Left renal pelvis (tissue), 4 donors: ENCODE measurements at regions not wholly inside any gene's neighbourhood (a gene's known extent, or its start where the extent isn't known, plus 50 kb on each side); places are given as distances from the start of the nearest gene placed in this dataset.

Experiments
- DNase-seq, 4 donors: peaks; one replicate each; pipeline ENCODE4 v3.0.0-alpha.2; 2013; ENCODE audit warnings: low read depth in 4 of 4, low spot score in 3 of 4

DNA sequence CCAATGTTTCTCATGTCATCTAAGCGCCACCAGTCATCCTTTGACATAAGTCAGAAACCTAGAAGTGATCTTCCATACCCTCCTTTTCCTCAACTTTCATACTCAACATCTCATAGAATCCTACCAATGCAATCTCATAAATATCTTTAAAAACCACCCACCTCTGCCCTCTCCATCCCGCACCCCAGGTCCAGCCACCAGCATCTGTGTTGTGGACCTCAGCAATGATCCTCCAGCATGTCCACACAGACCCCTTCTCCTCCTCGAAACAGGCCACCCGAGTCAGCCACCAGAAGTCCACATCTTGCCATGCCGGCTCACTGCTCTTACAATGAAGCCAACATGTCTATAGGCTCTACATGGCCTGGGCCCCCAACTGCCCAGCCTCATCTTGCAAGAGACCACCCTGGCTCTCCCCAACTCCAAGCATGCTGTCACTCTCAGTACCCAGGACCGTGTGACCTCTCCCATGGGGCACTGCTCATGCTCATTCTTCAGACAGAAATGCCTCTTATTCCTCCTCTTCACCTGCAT, 636.7 kb upstream of the ID2 start:
- DNase-seq, result no peak

DNA sequence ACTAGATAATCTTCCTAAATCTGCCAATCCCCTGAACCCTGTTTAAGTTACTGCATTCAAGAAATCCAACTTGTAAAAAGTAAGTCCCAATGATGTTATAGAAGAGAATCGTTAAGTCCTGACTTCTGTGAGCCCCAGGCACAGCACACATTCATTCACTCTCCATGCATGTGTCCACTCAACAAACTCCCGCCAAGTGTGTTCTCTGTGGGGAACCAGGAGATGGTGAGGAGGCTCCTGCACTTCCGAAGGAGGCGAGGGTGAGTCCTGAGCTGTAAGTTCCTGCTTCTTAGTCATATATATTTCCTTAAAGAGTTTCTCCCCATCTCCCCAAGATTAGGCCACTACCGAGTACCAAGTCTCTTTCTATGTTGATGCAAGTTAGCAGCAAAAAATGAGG, 635.0 kb upstream of the ID2 start:
- no peak for DNase-seq

DNA sequence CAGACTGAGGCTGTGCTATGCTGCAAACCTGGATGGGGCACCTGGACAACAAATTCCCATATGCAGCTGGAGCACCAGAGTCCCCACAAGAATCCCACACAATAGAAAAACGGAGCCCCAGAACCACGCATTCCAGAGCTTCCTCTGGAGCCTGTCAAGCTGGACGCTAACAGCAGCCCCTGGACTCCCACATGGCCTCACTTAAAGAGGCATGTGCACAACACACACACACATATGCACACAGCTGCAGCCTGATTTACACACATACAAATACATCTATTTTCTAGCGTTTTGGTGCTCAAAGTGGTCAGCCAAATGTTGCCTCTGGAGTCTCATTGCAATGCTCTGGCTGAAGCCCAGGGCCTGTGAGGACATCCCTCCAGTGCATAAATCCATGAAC, 632.7 kb upstream of the ID2 start:
- peak; percentile 19 to 45 (median 35) for DNase-seq

DNA sequence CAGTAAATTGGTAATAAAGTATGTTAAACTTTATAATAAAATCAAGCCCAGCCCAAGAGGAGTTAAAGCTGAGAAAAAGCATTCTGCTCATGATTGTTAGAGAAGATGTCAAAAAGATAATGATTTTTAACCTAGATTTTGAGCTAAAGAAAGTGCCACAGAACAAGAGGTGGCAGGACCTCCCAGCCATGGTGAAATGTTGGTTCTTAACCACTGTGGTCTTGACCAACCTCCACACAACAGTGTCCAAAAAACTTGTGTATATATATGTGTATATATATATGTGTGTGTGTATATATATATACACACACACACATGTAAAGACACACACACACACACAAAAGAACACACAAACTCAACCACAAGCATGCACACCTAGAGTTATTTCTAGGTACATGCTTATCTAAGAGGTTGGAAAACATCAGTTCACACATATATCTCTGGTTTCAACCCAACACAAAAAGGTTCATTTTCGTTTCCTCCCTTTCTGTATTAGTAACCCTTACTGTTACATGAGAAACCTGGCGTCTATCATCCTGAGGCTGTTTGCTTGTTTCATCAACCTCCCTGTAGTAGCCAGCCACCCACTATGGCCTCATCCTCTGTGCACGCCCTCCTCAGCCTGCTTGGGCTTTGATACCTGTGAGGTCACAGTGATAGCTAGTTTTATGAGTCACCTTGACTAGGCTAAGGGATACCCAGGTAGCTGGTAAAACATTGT, 631.8 kb upstream of the ID2 start:
- no peak for DNase-seq

DNA sequence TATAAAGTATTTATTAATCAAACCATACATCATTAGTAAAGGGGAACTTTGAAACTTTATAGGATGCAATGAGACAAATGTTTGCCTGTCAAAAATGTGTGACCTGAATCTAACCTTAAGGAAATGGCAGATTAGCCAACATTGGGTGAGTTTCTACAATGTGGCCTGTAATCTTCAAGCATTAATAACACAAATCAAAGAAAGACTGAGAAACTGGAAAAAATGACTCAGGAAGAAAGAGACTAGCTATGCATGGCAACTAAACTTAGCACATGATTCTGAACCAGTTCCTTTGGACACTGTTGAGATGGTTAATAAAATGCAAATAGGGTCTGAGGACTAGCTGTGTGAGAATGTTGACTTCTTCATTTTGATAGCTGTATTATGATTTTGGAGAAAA, 628.6 kb upstream of the ID2 start:
- no peak for DNase-seq

DNA sequence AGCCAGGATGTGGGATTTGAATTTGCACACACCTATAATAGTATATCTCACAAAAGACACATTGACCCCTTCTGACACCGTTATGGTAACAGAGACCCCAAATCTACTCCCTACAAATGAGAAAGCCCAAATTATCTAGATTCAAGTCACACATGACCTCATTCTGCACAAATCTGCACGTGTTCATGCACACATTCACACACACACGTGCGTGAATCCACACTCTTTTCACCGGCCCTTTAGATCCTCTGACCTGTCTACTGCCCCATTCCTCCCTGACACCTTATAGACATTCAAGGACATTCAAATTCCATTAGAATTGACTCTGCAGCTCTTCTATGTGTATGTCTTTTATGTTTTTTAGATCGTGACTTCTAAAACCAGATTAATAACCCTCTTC, 627.8 kb upstream of the ID2 start:
- no peak for DNase-seq

DNA sequence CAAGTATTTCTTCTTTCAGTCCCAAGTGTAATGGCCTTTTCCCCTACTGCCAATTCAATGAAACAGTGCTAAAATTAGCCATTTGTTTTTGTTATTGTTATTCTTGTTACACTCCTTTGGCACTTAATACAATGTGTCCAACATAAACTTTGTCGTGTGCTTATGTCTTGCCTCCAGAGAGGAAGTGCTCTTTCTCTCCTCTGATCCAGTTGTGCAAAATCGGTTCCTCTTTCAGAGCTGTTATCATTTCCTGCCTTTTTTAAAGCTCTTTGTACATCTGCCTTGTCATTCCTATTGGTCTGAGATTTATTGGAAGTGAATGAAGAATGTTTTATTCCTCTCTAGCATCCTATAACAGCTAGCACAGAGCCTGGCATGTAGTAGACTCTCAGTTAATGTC, 623.2 kb upstream of the ID2 start:
- DNase-seq, result no peak

DNA sequence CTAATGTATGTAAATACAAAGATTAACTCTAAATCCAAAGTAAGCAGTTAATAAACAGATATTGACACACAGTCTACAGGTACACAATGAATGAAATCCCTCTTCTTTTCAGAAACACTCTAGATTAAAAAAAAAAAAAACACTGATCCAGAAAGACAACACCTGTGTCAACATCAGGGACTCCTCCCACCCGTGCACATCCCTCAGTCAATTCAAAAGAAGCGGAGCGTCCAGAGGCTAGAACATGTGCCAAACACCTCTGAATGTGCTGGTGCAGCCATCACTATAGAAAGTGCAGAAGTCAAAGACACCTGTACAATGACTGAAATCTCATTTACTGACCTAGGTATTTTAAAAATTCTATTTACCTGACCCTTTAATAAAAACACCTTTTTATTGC, 622.6 kb upstream of the ID2 start:
- no peak for DNase-seq

DNA sequence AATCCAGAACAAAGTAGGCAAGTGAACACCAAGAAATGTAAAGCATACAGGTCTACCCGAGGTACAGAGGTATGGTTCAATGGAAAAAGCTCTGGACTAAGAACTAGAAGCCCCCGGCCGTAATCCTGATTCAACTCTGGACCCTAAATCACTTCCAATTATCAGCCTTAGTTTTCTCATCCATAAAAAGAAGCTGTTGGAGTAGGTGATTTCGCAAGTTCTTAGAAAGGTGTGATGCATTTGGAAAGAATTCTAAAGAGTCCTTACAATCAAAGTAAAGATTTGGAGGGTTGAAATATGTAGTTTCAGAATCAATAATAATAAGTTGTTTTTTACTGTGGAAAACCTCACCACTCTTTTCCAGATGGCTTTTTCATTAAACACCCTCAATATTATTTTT, 622.1 kb upstream of the ID2 start:
- no peak for DNase-seq

DNA sequence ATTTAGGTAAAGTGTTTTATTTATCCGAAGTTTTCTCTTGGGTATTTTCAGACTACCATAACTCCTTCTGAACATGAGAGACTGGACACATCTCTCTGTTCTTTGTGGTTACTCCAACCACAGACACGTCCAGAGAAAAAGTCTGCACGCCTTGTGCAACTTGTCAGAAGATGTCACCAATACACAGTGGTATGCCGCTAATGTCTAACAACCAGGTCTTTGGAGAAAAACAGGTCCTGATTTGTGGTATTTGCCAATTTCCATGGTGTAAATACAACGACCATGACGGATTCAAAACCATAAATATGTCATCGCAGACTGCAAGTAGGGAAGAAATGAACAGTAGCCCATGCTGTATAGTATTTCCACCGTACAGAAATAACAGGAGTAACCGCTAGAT, 620.6 kb upstream of the ID2 start:
- no peak for DNase-seq

DNA sequence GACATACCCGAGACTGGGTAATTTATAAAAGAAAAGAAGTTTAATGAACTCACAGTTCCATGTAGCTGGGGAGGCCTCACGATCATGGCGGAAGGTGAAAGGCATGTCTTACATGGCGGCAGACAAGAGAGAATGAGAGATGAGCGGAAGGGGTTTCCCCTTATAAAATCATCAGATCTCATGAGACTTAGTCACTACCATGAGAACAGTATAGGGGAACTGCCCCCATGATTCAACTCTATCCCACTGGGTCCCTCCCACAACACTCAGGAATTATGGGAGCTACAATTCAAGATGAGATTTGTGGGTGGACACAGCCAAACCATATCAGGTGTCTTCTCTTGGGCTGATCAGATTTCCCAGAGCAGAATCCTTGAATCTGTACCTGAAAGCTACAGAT, 617.3 kb upstream of the ID2 start:
- no peak for DNase-seq

DNA sequence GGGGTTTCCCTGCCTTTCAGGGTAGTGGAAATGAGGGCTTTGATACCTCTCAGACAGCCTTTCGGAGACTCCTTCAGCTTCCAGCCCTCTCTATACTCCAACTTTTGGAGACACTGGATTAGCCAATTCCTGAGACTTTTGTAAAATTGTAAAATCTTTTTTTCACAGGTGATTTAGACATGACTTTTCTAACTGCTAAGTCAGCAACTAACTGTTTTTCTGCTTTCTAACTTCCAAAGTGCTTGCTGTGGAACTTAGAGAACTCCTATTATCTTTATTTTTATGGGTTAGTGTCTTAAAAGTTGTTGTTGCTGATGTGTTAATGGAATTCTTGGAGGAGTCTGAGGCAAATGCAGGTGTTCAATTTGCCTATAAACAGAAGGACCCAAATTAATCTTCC, 616.7 kb upstream of the ID2 start:
- no peak for DNase-seq

DNA sequence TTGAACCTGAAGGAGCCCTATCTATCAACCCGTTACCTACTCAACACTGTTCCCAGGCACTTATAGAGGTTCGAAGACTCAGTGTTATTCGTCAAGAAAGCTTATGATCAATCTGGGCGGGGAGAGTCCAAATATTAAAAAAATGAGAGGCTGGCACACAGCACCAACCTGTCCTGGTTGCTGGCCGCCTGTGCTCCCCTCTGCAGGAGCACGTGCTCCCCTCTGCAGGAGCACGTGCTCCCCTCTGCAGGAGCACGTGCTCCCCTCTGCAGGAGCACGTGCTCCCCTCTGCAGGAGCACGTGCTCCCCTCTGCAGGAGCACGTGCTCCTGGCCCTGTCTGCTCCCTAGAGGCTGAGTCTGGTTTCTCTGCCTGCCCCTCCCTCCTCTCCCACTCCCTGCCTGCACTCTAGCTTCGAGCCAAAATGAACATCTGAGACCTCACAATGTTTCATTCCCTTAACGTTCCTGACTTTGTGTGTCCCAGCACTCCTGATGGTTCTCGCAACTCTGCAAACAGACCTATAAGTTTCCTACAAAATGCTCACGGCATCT, 614.0 kb upstream of the ID2 start:
- DNase-seq, result no peak

DNA sequence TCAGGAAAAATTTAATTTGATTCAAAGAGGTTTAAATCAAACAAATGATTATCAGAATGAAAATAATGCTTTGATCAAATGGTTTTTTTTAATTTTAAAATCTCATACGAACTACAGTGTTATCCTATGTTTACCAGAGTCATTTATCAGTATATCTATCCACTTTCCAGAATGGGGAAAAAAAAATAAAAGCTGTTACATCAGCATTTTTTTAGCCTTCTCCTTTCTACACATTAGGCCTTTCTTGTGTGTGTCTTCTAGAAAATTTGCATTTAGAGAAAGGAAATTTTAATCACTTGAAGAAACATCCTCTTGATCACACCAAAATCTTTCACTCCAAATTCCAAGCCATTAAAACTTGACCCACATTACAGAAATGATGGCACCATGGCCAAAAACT, 608.9 kb upstream of the ID2 start:
- no peak for DNase-seq

DNA sequence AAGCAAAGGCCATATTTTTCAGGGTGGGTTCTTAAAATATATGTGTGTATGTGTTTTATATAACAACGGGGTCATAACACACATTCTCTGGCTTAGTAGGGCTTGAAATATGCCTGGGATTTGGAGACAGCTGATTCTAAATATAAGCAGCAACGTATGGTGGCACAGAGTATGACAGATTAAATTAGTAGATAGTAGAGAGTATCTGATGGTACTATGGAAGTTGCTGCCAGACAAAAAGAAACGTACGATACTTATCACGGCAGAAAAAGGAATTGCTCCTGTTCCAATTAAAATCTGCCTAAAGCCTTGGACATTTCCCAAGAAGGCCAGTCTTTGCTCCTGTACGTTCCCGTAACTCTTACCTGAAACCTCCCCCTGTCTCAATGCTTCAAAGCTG, 607.9 kb upstream of the ID2 start:
- DNase-seq, result no peak

DNA sequence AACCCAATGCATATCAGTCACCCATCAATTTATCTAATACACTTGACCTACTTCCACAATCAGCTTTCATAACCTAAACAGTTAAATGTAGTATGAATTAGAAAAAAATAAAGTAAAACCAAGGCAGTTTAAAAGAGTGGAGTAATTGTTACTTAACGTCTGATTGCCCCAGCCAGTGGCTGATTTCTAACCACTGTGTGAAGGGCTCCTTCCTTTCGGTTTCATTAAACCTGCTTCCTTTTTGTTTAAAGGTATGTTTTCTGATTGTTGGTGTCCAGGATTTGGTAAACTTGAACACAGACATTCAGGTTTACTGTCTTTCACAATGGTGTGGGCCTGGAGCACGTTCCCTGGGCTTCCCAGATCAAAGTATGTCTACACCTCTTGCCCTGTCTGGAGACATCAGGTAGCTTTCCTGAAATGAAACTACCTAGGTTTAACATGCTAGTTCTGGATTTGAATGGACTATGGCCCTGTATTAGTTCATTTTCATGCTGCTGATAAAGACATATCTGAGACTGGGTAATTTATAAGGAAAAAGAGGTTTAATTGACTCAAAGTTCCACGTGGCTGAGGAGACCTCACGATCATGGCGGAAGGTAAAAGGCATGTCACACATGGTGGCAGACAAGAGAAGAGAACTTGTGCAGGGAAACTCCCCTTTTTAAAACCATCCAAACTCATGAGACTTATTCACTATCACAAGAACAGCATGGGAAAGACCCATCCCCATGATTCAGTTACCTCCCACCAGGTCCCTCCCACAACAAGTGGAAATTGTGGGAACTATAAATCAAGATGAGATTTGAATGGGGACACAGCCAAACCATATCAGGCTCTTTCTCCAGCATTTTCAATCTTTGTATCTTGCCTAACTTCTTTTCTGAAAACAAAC, 605.2 kb upstream of the ID2 start:
- DNase-seq, result no peak

DNA sequence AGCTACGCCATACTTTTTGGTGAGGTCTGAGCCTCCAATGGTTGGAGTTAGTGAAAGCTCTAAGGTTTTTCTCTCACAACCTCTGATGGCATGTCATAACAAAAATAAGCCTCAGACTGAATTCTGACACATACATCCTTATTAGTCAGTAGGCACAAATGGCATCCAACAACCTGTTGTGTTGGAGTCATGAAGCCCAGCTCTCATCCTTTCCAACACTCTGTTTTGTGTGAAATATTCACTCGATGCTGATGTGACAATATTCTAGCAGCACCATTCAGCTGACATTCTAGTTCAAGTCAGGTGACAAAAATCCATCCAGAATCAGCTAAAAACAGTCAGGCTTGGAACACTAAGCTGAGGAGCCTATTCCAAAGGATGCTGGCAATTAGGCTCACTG, 603.2 kb upstream of the ID2 start:
- DNase-seq, result no peak

DNA sequence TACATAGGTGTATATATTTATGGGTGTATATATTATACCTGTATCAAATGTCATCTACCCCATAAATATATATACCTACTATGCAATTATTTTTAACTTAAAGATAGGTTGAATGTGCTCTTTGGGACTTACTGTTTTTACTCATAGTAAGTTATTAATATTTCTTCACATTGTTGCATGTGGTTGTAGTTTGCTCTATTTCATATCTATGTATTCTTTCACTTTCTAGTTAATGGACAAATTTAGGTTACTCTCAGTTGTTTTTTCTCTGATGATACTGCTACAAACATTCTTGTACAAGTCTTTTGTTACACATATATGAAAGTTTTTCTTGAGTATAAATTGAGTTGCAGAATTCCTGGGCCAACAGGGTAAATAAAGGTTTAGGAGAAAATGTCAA, 601.8 kb upstream of the ID2 start:
- DNase-seq, result no peak

DNA sequence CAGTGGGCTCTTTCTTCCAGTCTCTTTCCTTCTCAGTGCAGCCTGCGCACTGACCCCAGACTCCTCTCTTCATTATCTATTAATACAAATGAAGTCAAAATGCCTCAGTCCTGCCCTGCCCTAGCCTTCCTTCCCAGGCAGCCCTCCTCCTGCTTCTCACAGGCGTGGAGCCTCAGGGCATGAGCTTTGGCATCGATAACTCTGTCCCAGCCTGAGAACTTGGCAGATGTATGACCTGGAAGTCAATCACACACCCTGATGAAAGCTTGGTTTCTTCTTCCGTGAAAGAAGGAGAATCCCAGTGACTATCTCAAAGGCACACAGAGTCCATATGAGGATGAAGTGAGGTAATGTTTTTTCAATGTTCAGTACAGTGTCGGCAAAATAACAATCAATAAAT, 600.7 kb upstream of the ID2 start:
- DNase-seq, result no peak

DNA sequence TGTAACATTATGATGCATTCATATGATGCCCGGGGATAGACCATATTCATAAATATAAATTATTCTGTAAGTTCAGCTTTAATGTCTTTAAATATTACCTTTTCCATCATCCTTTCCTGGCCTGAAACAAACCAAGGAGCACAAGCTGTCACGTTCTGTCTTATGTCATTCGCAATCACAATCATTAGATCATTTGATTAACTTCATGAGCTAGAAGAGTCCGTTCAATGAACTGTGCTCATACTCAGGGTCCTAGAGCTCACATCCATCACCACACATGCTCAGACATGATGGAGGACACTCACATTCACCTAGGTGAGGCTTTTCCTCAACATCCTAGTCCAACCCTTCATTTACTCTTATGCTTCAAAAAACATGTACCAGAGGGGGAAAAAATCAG, 599.0 kb upstream of the ID2 start:
- DNase-seq, result no peak

DNA sequence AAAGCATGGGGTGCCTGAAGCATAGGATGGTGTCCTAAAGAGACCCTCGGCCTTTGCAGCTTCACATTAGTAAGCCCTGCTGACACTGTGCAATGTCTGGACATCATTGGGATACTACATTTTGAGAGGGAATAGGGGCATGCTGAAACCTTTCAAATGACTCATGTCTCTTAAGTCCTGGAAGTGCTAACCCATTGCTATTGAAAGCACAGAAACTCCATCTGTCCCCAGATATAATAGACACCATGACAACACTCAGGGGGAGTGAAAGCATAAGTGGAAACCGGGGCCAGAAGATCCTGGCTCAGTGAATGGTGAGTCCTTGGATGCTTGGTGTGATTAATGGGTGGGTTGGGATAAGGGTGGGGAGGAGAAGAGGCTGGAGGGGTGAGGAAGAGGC, 595.5 kb upstream of the ID2 start:
- DNase-seq, result no peak
